Endothelial cell (in vitro differentiated cells): ENCODE measurements at regions not wholly inside any gene's neighbourhood (a gene's known extent, or its start where the extent isn't known, plus 50 kb on each side); places are given as distances from the start of the nearest gene placed in this dataset.

Experiments
- DNase-seq: peaks from one replicate; pipeline ENCODE4 v3.0.0; 2021; ENCODE audit warnings: low spot score
- H3K27ac Mint-ChIP-seq: one replicate; pipeline ENCODE4 v1.8.0; 2021; ENCODE audit warnings: mixed read lengths, inconsistent platforms; ENCODE audit not compliant: unreplicated experiment
- H3K27me3 Mint-ChIP-seq: one replicate; pipeline ENCODE4 v1.8.0; 2021; ENCODE audit warnings: mild to moderate bottlenecking, moderate library complexity, mixed read lengths, inconsistent platforms; ENCODE audit not compliant: unreplicated experiment
- H3K36me3 Mint-ChIP-seq: one replicate; pipeline ENCODE4 v1.8.0; 2021; ENCODE audit warnings: mild to moderate bottlenecking, low read depth, mixed read lengths, inconsistent platforms; ENCODE audit not compliant: unreplicated experiment
- H3K4me1 Mint-ChIP-seq: one replicate; pipeline ENCODE4 v1.8.0; 2021; ENCODE audit warnings: mild to moderate bottlenecking, mixed read lengths, inconsistent platforms; ENCODE audit not compliant: unreplicated experiment
- H3K4me3 Mint-ChIP-seq: one replicate; pipeline ENCODE4 v1.8.0; 2021; ENCODE audit warnings: mild to moderate bottlenecking, mixed read lengths, inconsistent platforms; ENCODE audit not compliant: unreplicated experiment
- H3K9me3 Mint-ChIP-seq: one replicate; pipeline ENCODE4 v1.8.0; 2021; ENCODE audit warnings: mixed read lengths, inconsistent platforms; ENCODE audit not compliant: unreplicated experiment
- CTCF ChIP-seq: fragments of 200-600 bp; sonication (generic); IDR thresholded peaks from one replicate; pipeline ENCODE4 v1.5.0; 2021; ENCODE audit warnings: antibody characterized with exemption; ENCODE audit not compliant: unreplicated experiment

- no peaks in the 10 kb centered on the region for H3K27me3 Mint-ChIP-seq
- H3K27ac Mint-ChIP-seq = no peak overlapping the region
- no peaks in the 10 kb centered on the region for H3K36me3 Mint-ChIP-seq
- H3K9me3 Mint-ChIP-seq = no peaks in the 10 kb centered on the region
- H3K4me1 Mint-ChIP-seq = no peaks in the 10 kb centered on the region
- TF ChIP-seq CTCF = no peak
- no peak overlapping the region for H3K4me3 Mint-ChIP-seq
- DNase-seq = no peak
Measured at GRCh38 chr12:83659321-83659720, 972.6 kb downstream of the TMTC2 start.

GRCh38 chr12:83656004-83656403 is 969.3 kb downstream of the TMTC2 start:
- TF ChIP-seq CTCF = no peak
- H3K9me3 Mint-ChIP-seq = no peaks in the 10 kb centered on the region
- H3K36me3 Mint-ChIP-seq = no peaks in the 10 kb centered on the region
- DNase-seq = no peak
- H3K4me1 Mint-ChIP-seq = no peaks in the 10 kb centered on the region
- H3K4me3 Mint-ChIP-seq = no peak overlapping the region
- H3K27me3 Mint-ChIP-seq = no peaks in the 10 kb centered on the region
- H3K27ac Mint-ChIP-seq = no peak overlapping the region

- Mint-ChIP-seq H3K4me3 (no peak overlapping the region), H3K27me3 (no peaks in the 10 kb centered on the region), H3K27ac (no peak overlapping the region), H3K9me3 (no peaks in the 10 kb centered on the region), H3K4me1 (no peaks in the 10 kb centered on the region), H3K36me3 (no peaks in the 10 kb centered on the region)
- no peak for DNase-seq
- no peak for TF ChIP-seq CTCF
Measured at GRCh38 chr12:83642205-83642604, 955.5 kb downstream of the TMTC2 start.

- TF ChIP-seq CTCF = no peak
- H3K4me3 Mint-ChIP-seq = no peak overlapping the region
- DNase-seq = no peak
- no peaks in the 10 kb centered on the region for H3K9me3 Mint-ChIP-seq
- H3K27me3 Mint-ChIP-seq = no peaks in the 10 kb centered on the region
- H3K4me1 Mint-ChIP-seq = no peaks in the 10 kb centered on the region
- H3K36me3 Mint-ChIP-seq = no peaks in the 10 kb centered on the region
- no peak overlapping the region for H3K27ac Mint-ChIP-seq
Measured at GRCh38 chr12:83641789-83642188, 955.1 kb downstream of the TMTC2 start.

- Mint-ChIP-seq H3K27ac (no peak overlapping the region), H3K9me3 (no peaks in the 10 kb centered on the region), H3K4me3 (no peak overlapping the region), H3K4me1 (no peaks in the 10 kb centered on the region), H3K36me3 (no peaks in the 10 kb centered on the region), H3K27me3 (no peaks in the 10 kb centered on the region)
- no peak for TF ChIP-seq CTCF
- no peak for DNase-seq
Measured at GRCh38 chr12:83634726-83635267, 948.1 kb downstream of the TMTC2 start.
